Nephron progenitor cell (in vitro differentiated cells): ENCODE measurements at regions not wholly inside any gene's neighbourhood (a gene's known extent, or its start where the extent isn't known, plus 50 kb on each side); places are given as distances from the start of the nearest gene placed in this dataset.
"Not testable (repeated sequence)": the region's sequence is repeated elsewhere in the genome, so short reads cannot be mapped to it uniquely, and the experiment has no call there.

ENCODE experiments used
- DNase-seq: peaks from one replicate; pipeline ENCODE4 v3.0.0; 2021
- H3K27ac Mint-ChIP-seq: 2 replicates; pipeline ENCODE4 v1.8.0; 2021; ENCODE audit warnings: mild to moderate bottlenecking, moderate library complexity, mixed read lengths
- H3K27me3 Mint-ChIP-seq: 2 replicates; pipeline ENCODE4 v1.8.0; 2021; ENCODE audit warnings: mild to moderate bottlenecking, low read depth, mixed read lengths; ENCODE audit not compliant: poor library complexity
- H3K36me3 Mint-ChIP-seq: 2 replicates; pipeline ENCODE4 v1.8.0; 2021; ENCODE audit warnings: low read depth, mixed read lengths
- H3K4me1 Mint-ChIP-seq: 2 replicates; pipeline ENCODE4 v1.8.0; 2021; ENCODE audit warnings: mixed read lengths
- H3K4me3 Mint-ChIP-seq: 2 replicates; pipeline ENCODE4 v1.8.0; 2021; ENCODE audit warnings: mild to moderate bottlenecking, moderate library complexity, mixed read lengths
- H3K9me3 Mint-ChIP-seq: 2 replicates; pipeline ENCODE4 v1.8.0; 2021; ENCODE audit warnings: mild to moderate bottlenecking, moderate library complexity, mixed read lengths
- CTCF ChIP-seq: fragments of 200-600 bp; sonication (generic); IDR thresholded peaks from 2 replicates; pipeline ENCODE4 v1.5.0; 2021; ENCODE audit warnings: antibody characterized with exemption

- H3K9me3 Mint-ChIP-seq: peaks cover 23% of the 10 kb centered on the region
- H3K4me1 Mint-ChIP-seq: no peaks in the 10 kb centered on the region
These were observed 96.4 kb upstream of the ZCCHC13 start for GRCh38 chrX:74207539-74207938.

GRCh38 chrX:74195605-74196004, 108.4 kb upstream of the ZCCHC13 start:
- no peak for TF ChIP-seq CTCF
- H3K9me3 Mint-ChIP-seq: peaks cover 56% of the 10 kb centered on the region
- no peak overlapping the region for H3K4me3 Mint-ChIP-seq
- no peaks in the 10 kb centered on the region for H3K27me3 Mint-ChIP-seq
- no peaks in the 10 kb centered on the region for H3K4me1 Mint-ChIP-seq
- no peak overlapping the region for H3K27ac Mint-ChIP-seq
- no peak for DNase-seq
- peaks cover 82% of the 10 kb centered on the region for H3K36me3 Mint-ChIP-seq

More at GRCh38 chrX:74207539-74207938, 96.4 kb upstream of the ZCCHC13 start:
- TF ChIP-seq CTCF: no peak
- H3K27me3 Mint-ChIP-seq: peaks cover 4% of the 10 kb centered on the region
- H3K4me3 Mint-ChIP-seq: no peak overlapping the region
- H3K27ac Mint-ChIP-seq: no peak overlapping the region
- no peak for DNase-seq
- peaks cover 90% of the 10 kb centered on the region for H3K36me3 Mint-ChIP-seq

- H3K9me3 Mint-ChIP-seq: peaks cover 53% of the 10 kb centered on the region
- DNase-seq: no peak
- no peak for TF ChIP-seq CTCF
- H3K4me3 Mint-ChIP-seq: no peak overlapping the region
- H3K4me1 Mint-ChIP-seq: no peaks in the 10 kb centered on the region
- no peaks in the 10 kb centered on the region for H3K27me3 Mint-ChIP-seq
- peak overlapping the region; percentile 52 for H3K27ac Mint-ChIP-seq
- peaks cover 78% of the 10 kb centered on the region for H3K36me3 Mint-ChIP-seq
These were observed 108.9 kb upstream of the ZCCHC13 start for GRCh38 chrX:74195120-74195519.

DNA sequence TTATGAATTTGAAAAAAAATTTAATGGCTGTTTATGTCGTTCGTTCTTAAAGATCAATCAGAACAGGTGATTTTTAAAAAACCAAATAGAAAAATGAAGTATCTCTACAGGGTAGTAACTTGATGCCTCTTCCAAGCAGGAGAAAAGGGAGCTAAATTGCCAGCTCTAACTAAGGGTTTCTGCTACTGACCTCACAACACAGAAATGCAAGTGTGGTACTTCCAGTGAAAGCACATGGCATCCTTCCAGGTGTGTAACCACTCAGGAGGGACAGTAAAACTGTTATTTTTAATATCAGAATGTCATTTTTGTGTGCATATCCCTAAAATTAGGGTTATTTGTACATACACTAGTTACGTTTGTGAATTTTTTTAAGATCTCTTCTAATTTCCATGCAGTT, 116.8 kb upstream of the ZCCHC13 start:
- H3K36me3 Mint-ChIP-seq: peaks cover 29% of the 10 kb centered on the region
- peaks cover 12% of the 10 kb centered on the region for H3K9me3 Mint-ChIP-seq
- H3K27ac Mint-ChIP-seq: no peak overlapping the region
- DNase-seq: no peak
- H3K27me3 Mint-ChIP-seq: no peaks in the 10 kb centered on the region
- H3K4me3 Mint-ChIP-seq: no peak overlapping the region
- no peak for TF ChIP-seq CTCF
- H3K4me1 Mint-ChIP-seq: no peaks in the 10 kb centered on the region

GRCh38 chrX:74183047-74183446, 120.9 kb upstream of the ZCCHC13 start:
- DNase-seq, H3K27me3 Mint-ChIP-seq, H3K27ac Mint-ChIP-seq, H3K4me3 Mint-ChIP-seq: not testable (repeated sequence)
- Mint-ChIP-seq H3K9me3 (peaks cover 11% of the 10 kb centered on the region), H3K36me3 (peaks cover 33% of the 10 kb centered on the region), H3K4me1 (peaks cover 33% of the 10 kb centered on the region)

DNA sequence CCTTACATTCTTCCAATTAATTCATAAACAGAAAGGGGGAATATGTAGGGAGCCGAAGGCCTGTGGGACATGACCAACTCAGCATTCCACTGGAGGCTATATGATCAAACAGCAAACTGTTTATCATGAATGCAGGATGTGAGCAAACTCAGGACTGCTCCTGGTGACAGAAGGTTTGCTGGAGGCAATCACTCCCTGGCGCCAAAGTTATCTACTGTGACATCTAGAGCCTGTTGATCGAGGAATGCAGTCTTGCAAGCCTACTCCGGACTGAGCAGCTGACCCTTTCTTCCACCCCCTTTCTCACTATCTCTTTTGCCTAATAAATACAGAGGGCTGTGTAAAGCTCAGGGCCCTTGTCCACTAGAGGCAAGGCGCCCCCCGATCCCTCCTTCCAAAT, 122.0 kb upstream of the ZCCHC13 start:
- not testable (repeated sequence) for H3K4me3 Mint-ChIP-seq, DNase-seq, H3K27me3 Mint-ChIP-seq, H3K27ac Mint-ChIP-seq
- H3K4me1 Mint-ChIP-seq: peaks cover 42% of the 10 kb centered on the region
- H3K9me3 Mint-ChIP-seq: peaks cover 11% of the 10 kb centered on the region
- peaks cover 33% of the 10 kb centered on the region for H3K36me3 Mint-ChIP-seq

GRCh38 chrX:74180716-74181115, 123.3 kb upstream of the ZCCHC13 start:
- peaks cover 29% of the 10 kb centered on the region for H3K36me3 Mint-ChIP-seq
- no peak for TF ChIP-seq CTCF
- no peak for DNase-seq
- peaks cover 12% of the 10 kb centered on the region for H3K9me3 Mint-ChIP-seq
- H3K27ac Mint-ChIP-seq: peak overlapping the region; percentile 24
- no peaks in the 10 kb centered on the region for H3K27me3 Mint-ChIP-seq
- peaks cover 42% of the 10 kb centered on the region for H3K4me1 Mint-ChIP-seq
- no peak overlapping the region for H3K4me3 Mint-ChIP-seq
